Suprapubic skin (tissue), 4 donors: ENCODE measurements at regions not wholly inside any gene's neighbourhood (a gene's known extent, or its start where the extent isn't known, plus 50 kb on each side); places are given as distances from the start of the nearest gene placed in this dataset.

Source experiments
- DNase-seq, 2 donors: peaks; one replicate each; pipeline ENCODE4 v3.0.0-alpha.2; 2019; ENCODE audit warnings: low spot score in 2 of 2
- H3K27ac ChIP-seq: fragments of 200-600 bp; sonication (generic); one replicate; pipeline ENCODE4 v1.5.1; 2019
- H3K27me3 ChIP-seq: fragments of 200-600 bp; sonication (generic); one replicate; pipeline ENCODE4 v1.5.1; 2019
- H3K36me3 ChIP-seq: fragments of 200-600 bp; sonication (generic); one replicate; pipeline ENCODE4 v1.5.1; 2019
- H3K4me1 ChIP-seq: fragments of 200-600 bp; sonication (generic); one replicate; pipeline ENCODE4 v1.5.1; 2019
- H3K4me3 ChIP-seq: fragments of 200-600 bp; sonication (generic); one replicate; pipeline ENCODE4 v1.5.1; 2019; ENCODE audit warnings: mild to moderate bottlenecking
- H3K9me3 ChIP-seq: fragments of 200-600 bp; sonication (generic); one replicate; pipeline ENCODE4 v1.5.1; 2019
- CTCF ChIP-seq, 2 donors: fragments of 200-600 bp in 1 of 2; fragments of 450-650 bp in 1 of 2; sonication (generic) in 1 of 2; IDR thresholded peaks; one replicate each; pipeline ENCODE4 v1.5.1; 2016 to 2019; ENCODE audit warnings: antibody characterized with exemption in 2 of 2, mild to moderate bottlenecking in 1 of 2, moderate library complexity in 1 of 2
- EP300 ChIP-seq: sonication (generic); formaldehyde crosslinking; IDR thresholded peaks from one replicate; pipeline ENCODE4 v1.6.1; 2017; ENCODE audit warnings: antibody characterized with exemption
- POLR2A ChIP-seq, 2 donors: fragments of 450-650 bp; IDR thresholded peaks; one replicate each; pipeline ENCODE4 v1.6.1; 2017; ENCODE audit warnings: antibody characterized with exemption in 2 of 2, mild to moderate bottlenecking in 2 of 2, moderate library complexity in 2 of 2
- POLR2AphosphoS5 ChIP-seq, 3 donors: sonication (generic); formaldehyde crosslinking; IDR thresholded peaks; one replicate each; pipeline ENCODE4 v1.6.1; 2017; ENCODE audit warnings: antibody characterized with exemption in 3 of 3
- WGBS: methylation state at CpG from one replicate; pipeline ENCODE4 v1.1.5; 2018; 5-methylcytosine and 5-hydroxymethylcytosine counted together

DNA sequence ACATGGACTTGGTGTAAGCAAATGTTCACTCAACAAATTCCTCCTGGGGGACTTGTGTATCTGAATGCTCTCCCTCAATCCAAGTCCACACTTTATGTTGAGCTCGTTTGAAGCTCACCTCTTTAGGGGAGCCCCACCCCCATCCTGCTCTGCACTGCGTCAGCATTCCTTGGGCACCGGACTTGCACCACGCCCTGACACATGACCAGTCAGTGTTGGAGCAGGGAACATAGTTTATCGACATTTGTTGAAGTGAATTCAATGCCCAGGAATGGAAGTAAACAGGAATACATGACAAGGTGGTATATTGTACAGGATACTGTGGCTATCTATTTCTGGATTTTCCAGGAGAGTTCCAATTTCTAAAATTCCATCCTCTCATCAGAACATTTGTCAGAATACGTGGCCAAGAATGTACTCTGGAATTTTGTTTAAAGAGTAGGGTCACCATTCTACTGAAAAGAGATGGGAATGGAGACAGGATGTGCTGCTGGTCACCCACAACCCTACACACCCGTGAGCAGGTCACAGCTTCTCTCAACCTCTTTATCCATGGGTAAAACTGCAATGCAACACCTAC, 60.0 kb upstream of the LNX1 start:
- DNase-seq = peak in 1 of 2 donors; percentile 77
- no peaks in the 10 kb centered on the region for H3K27me3 ChIP-seq
- H3K27ac ChIP-seq = peak overlapping the region; percentile 30
- H3K9me3 ChIP-seq = no peaks in the 10 kb centered on the region
- H3K36me3 ChIP-seq = no peaks in the 10 kb centered on the region
- no peak for TF ChIP-seq POLR2AphosphoS5 (IDR thresholded peaks at IDR 0.05)
- TF ChIP-seq POLR2A (IDR thresholded peaks at IDR 0.05) = no peak
- no peak for TF ChIP-seq EP300
- 34% methylated on average over 7 of the region's 7 CpGs for whole genome bisulfite sequencing
- H3K4me1 ChIP-seq = peaks cover 48% of the 10 kb centered on the region
- no peak overlapping the region for H3K4me3 ChIP-seq

DNA sequence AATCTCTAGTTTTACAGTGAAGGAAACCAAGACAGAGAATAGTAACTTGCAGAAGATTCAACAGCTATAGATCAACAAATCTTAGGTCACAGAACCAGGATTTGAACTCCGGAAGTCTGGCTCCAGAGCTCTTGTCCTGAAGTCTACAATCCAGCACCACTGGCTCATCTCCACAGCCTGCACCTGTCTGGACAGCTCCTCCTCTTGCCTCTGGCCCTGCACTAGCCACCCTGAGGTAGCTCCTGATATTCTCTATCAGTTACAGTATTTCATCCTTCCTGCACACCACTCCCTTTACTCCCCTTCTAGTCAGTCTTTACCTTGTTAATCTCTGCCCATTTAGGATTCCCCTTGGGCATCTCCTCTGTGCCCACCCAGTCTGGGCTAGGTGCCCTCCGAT, 58.1 kb upstream of the LNX1 start:
- H3K27ac ChIP-seq = no peak overlapping the region
- WGBS = 63% methylated on average over 2 of the region's 2 CpGs
- DNase-seq = no peak
- H3K36me3 ChIP-seq = no peaks in the 10 kb centered on the region
- no peak for TF ChIP-seq POLR2AphosphoS5 (IDR thresholded peaks at IDR 0.05)
- no peak for TF ChIP-seq POLR2A (IDR thresholded peaks at IDR 0.05)
- TF ChIP-seq CTCF (IDR thresholded peaks at IDR 0.05) = no peak
- TF ChIP-seq EP300 = no peak
- no peaks in the 10 kb centered on the region for H3K27me3 ChIP-seq
- peaks cover 39% of the 10 kb centered on the region for H3K4me1 ChIP-seq
- H3K4me3 ChIP-seq = no peak overlapping the region
- H3K9me3 ChIP-seq = no peaks in the 10 kb centered on the region

DNA sequence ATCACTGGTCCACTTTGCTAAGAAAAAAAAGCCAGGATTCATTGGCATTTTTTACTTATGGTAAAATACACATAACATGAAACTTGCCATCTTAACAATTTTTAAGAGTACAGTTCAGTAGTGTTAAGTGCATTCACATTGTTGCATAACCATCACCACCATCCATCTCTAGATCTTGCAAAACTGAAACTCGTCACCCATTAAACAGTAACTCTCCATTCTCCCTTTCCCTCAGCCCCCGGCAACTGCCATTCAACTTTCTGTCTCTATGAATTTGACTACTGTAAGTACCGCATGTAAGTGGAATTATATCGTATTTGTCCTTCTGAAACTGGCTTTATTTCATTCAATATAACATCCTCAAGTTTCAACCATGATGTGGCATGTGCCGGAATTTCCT, 56.3 kb upstream of the LNX1 start:
- H3K27me3 ChIP-seq = no peaks in the 10 kb centered on the region
- TF ChIP-seq POLR2AphosphoS5 (IDR thresholded peaks at IDR 0.05) (no peak), CTCF (IDR thresholded peaks at IDR 0.05) (no peak), EP300 (no peak), POLR2A (IDR thresholded peaks at IDR 0.05) (no peak)
- H3K4me3 ChIP-seq = no peak overlapping the region
- H3K4me1 ChIP-seq = peaks cover 25% of the 10 kb centered on the region
- no peak for DNase-seq
- 89% methylated on average over 5 of the region's 5 CpGs for WGBS
- peak overlapping the region; percentile 10 for H3K27ac ChIP-seq
- H3K36me3 ChIP-seq = no peaks in the 10 kb centered on the region
- no peaks in the 10 kb centered on the region for H3K9me3 ChIP-seq

DNA sequence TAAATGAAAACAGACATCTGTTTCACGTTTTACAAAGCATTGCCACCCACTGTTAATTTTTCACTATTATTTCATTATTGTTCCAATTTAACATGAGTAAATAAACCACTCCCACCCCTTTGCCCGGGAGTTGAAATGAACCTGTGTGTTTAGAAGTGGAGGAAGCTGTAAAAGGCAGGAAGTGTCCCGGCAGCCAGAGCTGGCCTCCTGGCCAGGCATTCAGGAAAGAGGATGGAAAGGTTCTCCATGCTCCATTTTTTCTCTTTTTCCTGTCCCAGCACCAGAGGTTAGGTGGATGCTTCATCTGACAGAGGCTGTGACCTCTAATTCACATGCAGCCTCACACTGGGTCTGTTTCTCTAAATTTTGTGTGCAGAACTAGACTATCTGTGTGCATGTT, 55.5 kb upstream of the LNX1 start:
- DNase-seq = no peak
- Histone ChIP-seq H3K9me3 (no peaks in the 10 kb centered on the region), H3K4me3 (no peak overlapping the region), H3K27me3 (no peaks in the 10 kb centered on the region), H3K27ac (no peak overlapping the region), H3K4me1 (peaks cover 24% of the 10 kb centered on the region), H3K36me3 (no peaks in the 10 kb centered on the region)
- TF ChIP-seq EP300 (no peak), POLR2AphosphoS5 (IDR thresholded peaks at IDR 0.05) (no peak)
- 48% methylated on average over 3 of the region's 3 CpGs for WGBS

DNA sequence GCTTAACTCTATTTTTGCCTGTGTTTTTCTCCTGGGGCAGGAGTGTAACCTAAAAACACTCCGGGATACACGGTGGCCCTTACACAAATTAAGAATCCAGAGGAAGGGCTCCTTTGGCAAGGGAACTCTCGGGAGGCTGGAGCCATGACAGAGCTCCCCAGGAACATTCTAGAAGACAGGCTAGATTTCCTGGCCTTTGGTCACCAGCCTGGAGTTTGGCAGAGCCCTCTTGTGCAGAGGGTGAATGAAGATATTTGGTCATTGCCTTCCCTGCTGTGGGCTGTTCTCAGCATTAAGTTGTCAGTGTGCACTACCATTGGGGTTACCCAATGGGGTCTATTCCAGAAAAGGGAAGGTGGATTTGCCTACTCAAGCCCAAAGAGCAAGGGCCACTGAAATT, 53.8 kb upstream of the LNX1 start:
- Histone ChIP-seq H3K36me3 (no peaks in the 10 kb centered on the region), H3K9me3 (no peaks in the 10 kb centered on the region), H3K4me3 (no peak overlapping the region), H3K4me1 (peaks cover 13% of the 10 kb centered on the region), H3K27me3 (no peaks in the 10 kb centered on the region), H3K27ac (peak overlapping the region; percentile 80)
- 83% methylated on average over 3 of the region's 3 CpGs for WGBS
- no peak for TF ChIP-seq POLR2AphosphoS5 (IDR thresholded peaks at IDR 0.05)
- no peak for TF ChIP-seq CTCF (IDR thresholded peaks at IDR 0.05)
- TF ChIP-seq POLR2A (IDR thresholded peaks at IDR 0.05) = no peak
- no peak for TF ChIP-seq EP300
- DNase-seq = no peak

- Histone ChIP-seq H3K9me3 (no peaks in the 10 kb centered on the region), H3K27ac (peak overlapping the region; percentile 80), H3K4me1 (peaks cover 9% of the 10 kb centered on the region), H3K4me3 (no peak overlapping the region), H3K36me3 (no peaks in the 10 kb centered on the region), H3K27me3 (no peaks in the 10 kb centered on the region)
- DNase-seq = no peak
- TF ChIP-seq POLR2A (IDR thresholded peaks at IDR 0.05) (no peak), CTCF (IDR thresholded peaks at IDR 0.05) (no peak), EP300 (no peak), POLR2AphosphoS5 (IDR thresholded peaks at IDR 0.05) (peak in 1 of 3 donors; percentile 73)
- 43% methylated on average over 3 of the region's 3 CpGs for WGBS
These were observed 53.3 kb upstream of the LNX1 start for GRCh38 chr4:53644607-53645006.
